ENCODE measurements at regions not wholly inside any gene's neighbourhood (a gene's known extent, or its start where the extent isn't known, plus 50 kb on each side); places are given as distances from the start of the nearest gene placed in this dataset.

DNA sequence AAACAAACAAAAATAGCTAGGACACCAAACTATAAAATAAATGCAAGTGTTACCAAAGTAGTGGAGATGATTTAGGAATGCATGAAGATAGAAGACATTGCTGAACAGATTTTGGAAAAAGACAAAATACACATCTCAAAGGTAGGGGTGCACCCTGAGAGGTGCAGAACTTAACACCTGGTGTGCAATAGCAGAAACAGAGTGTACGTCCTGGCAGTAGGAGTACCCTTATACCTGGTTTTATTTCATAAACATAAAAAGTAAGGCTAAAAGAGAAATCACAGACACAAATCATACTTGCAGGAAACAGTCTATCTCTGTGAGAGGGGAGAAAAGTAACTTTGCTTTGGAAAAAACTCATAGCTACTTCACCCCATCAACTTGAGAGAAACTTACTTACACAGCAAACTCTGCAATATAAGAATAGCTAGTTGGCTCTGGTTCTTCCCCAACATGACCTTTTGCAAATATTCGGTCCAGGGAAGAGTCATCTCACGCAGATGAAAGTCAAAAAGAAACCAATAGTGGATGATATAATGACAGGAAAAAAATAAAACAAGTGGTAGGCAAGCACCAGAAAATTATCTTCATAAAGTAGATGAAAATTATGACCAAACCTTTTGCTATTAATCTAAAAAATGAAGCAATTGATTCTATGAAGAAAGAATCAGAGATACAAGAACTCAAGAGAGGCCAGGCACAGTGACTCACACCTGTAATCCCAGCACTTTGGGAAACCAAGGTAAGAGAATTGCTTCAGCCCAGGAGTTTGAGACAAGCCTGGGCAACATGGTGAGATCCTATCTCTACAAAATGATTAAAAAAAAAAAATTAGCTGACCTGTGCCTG is 108.9 kb upstream of the BNIP2 start:
- Mint-ChIP-seq H3K4me3 (peak overlapping the region; percentile 37), H3K4me1 (ENCODE audit: low read depth) (peaks cover 68% of the 10 kb centered on the region), H3K36me3 (ENCODE audit: low read depth) (no peaks in the 10 kb centered on the region), H3K27me3 (no peaks in the 10 kb centered on the region), H3K27ac (peak overlapping the region; percentile 72), H3K9me3 (no peaks in the 10 kb centered on the region)
- ChIA-PET POLR2A (interaction anchor here (1.0 to 1.4 kb wide), 2 partner anchors 17 to 200 kb away, joined by 3 read pairs; no protein-coding TSS in a partner anchor), CTCF (interaction anchor here (0.7 to 2.3 kb wide), 3 partner anchors 12 to 41 kb away, joined by 3 to 5 read pairs (median 4); no protein-coding TSS in a partner anchor)
- intact Hi-C loops (cut with micrococcal nuclease): no loop called here
- TF ChIP-seq CTCF (IDR thresholded peaks at IDR 0.05): no peak
- DNase-seq (no peak), ATAC-seq (peak; percentile 75)

DNA sequence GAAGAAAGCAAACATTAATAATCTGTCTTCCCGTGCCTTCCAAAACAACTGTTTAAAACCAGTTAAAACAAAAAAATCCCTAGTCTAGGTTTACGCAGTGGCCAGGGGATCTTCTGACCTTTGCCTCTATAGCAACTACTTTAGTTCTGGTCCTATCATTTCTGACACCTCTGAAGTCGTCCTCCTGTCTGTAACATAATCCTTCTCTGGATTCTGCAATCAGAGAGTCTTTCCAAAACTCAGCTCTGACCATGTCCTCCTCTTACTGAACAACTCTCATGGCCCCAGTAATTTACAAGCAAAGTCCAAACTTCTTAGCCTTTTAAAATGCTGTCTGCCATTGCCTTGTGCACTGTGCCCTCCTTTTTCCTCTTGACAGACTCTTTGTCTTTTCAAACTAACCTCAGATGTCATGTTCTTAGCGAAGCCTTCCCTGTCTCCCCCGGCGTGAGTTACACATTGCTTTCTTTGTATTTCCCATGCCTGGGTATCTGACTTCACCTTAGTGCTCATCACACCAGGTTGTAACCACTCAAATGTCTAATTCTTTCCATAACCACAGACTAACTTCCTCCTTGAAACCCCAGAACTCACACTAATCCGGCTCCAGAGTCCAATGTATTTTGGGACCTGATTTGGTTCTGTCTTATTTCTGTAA is 105.2 kb upstream of the BNIP2 start:
- H3K4me3 Mint-ChIP-seq: peak overlapping the region; percentile 0

GRCh38 chr15:59792359-59792758 is 103.2 kb upstream of the BNIP2 start:
- DNase-seq: peak; percentile 17
- intact Hi-C loops (cut with micrococcal nuclease): no loop called here
- CTCF ChIA-PET: interaction anchor here (2.4 kb wide), 1 partner anchor 10 kb away, joined by 8 read pairs; no protein-coding TSS in a partner anchor
- no peaks in the 10 kb centered on the region for H3K27me3 Mint-ChIP-seq
- H3K27ac Mint-ChIP-seq: peak overlapping the region; percentile 45
- H3K36me3 Mint-ChIP-seq (ENCODE audit: low read depth): no peaks in the 10 kb centered on the region
- POLR2A ChIA-PET: no interaction called here
- peaks cover 52% of the 10 kb centered on the region for H3K4me1 Mint-ChIP-seq (ENCODE audit: low read depth)
- peak overlapping the region; percentile 45 for H3K4me3 Mint-ChIP-seq
- ATAC-seq: peak; percentile 17
- peaks cover 3% of the 10 kb centered on the region for H3K9me3 Mint-ChIP-seq
- TF ChIP-seq CTCF (IDR thresholded peaks at IDR 0.05): no peak

More for the DNA sequence above, 105.2 kb upstream of the BNIP2 start:
- intact Hi-C loops (cut with micrococcal nuclease): no loop called here
- TF ChIP-seq CTCF (IDR thresholded peaks at IDR 0.05): no peak
- ChIA-PET POLR2A (interaction anchor here (0.6 kb wide), 1 partner anchor 747 kb away, joined by 3 read pairs; no protein-coding TSS in a partner anchor), CTCF (no interaction called here)
- DNase-seq (peak; percentile 47), ATAC-seq (peak; percentile 65)
- Mint-ChIP-seq H3K27me3 (no peaks in the 10 kb centered on the region), H3K9me3 (peaks cover 3% of the 10 kb centered on the region), H3K4me1 (ENCODE audit: low read depth) (peaks cover 63% of the 10 kb centered on the region), H3K36me3 (ENCODE audit: low read depth) (no peaks in the 10 kb centered on the region), H3K27ac (peak overlapping the region; percentile 73)

DNA sequence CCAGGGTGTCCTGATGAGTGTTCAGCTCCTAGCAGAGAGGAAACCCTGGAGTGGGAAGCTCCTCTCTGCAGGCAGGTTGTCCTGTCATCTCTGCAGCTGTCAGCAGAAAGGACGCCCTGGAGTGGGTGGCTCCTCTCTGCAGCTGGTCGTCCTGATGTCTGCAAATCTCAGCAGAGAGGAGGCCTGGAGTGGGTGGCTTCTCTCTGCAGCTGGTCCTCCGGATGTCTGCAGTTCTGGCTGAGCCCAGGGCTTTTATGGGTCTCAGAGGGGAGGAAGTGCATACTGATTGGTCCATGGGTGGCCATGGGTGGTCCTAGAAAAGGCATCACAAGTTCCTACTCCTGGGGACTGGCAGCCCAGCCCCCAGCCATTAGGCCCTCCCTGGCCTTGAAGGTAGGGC is 102.6 kb upstream of the BNIP2 start:
- DNase-seq: peak; percentile 22
- peaks cover 3% of the 10 kb centered on the region for H3K9me3 Mint-ChIP-seq
- ChIA-PET POLR2A (no interaction called here), CTCF (interaction anchor here (2.4 kb wide), 1 partner anchor 11 kb away, joined by 8 read pairs; no protein-coding TSS in a partner anchor)
- intact Hi-C loops (cut with micrococcal nuclease): no loop called here
- no peak overlapping the region for H3K27ac Mint-ChIP-seq
- H3K27me3 Mint-ChIP-seq: no peaks in the 10 kb centered on the region
- H3K4me3 Mint-ChIP-seq: no peak overlapping the region
- TF ChIP-seq CTCF (IDR thresholded peaks at IDR 0.05): no peak
- peaks cover 48% of the 10 kb centered on the region for H3K4me1 Mint-ChIP-seq (ENCODE audit: low read depth)
- no peaks in the 10 kb centered on the region for H3K36me3 Mint-ChIP-seq (ENCODE audit: low read depth)
- ATAC-seq: peak; percentile 40
